ENCODE measurements at regions not wholly inside any gene's neighbourhood (a gene's known extent, or its start where the extent isn't known, plus 50 kb on each side); places are given as distances from the start of the nearest gene placed in this dataset.

DNA sequence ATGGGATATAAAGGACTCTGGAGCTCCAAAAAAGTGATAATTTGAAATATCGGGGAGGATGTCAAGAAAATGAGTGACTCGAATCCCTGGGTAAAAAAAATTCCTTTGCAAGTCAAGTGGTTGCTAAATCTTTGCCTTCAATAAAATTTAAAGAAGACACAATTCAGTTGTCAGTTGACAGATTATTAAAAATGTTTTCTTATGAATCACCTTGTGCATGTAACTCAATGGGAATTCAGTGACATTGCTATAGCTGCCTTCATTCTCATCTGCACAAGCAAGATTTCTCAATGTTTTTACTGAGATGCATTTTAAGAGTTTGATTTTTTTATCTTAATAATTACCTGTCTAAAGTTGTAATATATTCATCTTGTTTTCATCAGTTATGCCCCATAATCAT, 264.0 kb upstream of the IL12A start:
- Mint-ChIP-seq H3K36me3 (ENCODE audit: insufficient read depth, unreplicated experiment) (no peaks in the 10 kb centered on the region), H3K27ac (ENCODE audit: unreplicated experiment) (no peak overlapping the region), H3K27me3 (ENCODE audit: insufficient read depth, unreplicated experiment) (no peaks in the 10 kb centered on the region), H3K4me1 (ENCODE audit: low read depth, unreplicated experiment) (peaks cover 6% of the 10 kb centered on the region), H3K9me3 (ENCODE audit: unreplicated experiment) (no peaks in the 10 kb centered on the region), H3K4me3 (ENCODE audit: unreplicated experiment) (no peak overlapping the region)
- Histone ChIP-seq H3K36me3 (ENCODE audit: control insufficient read depth, insufficient read depth, low read length) (no peaks in the 10 kb centered on the region), H3K4me1 (peaks cover 14% of the 10 kb centered on the region; the same call in 1 of the 2 replicates), H3K27me3 (replicated peaks; ENCODE audit: control insufficient read depth, insufficient read depth, low read length) (no peaks in the 10 kb centered on the region), H3K9me3 (no peaks in the 10 kb centered on the region), H3K4me3 (ENCODE audit: low read depth, low read length) (no peak overlapping the region)
- no peak for DNase-seq
- no TSS peak for BruUV-seq (replicated peaks)
- CTCF ChIA-PET = no interaction called here
- POLR2A ChIA-PET = no interaction called here
- TF ChIP-seq, protein P1, sequence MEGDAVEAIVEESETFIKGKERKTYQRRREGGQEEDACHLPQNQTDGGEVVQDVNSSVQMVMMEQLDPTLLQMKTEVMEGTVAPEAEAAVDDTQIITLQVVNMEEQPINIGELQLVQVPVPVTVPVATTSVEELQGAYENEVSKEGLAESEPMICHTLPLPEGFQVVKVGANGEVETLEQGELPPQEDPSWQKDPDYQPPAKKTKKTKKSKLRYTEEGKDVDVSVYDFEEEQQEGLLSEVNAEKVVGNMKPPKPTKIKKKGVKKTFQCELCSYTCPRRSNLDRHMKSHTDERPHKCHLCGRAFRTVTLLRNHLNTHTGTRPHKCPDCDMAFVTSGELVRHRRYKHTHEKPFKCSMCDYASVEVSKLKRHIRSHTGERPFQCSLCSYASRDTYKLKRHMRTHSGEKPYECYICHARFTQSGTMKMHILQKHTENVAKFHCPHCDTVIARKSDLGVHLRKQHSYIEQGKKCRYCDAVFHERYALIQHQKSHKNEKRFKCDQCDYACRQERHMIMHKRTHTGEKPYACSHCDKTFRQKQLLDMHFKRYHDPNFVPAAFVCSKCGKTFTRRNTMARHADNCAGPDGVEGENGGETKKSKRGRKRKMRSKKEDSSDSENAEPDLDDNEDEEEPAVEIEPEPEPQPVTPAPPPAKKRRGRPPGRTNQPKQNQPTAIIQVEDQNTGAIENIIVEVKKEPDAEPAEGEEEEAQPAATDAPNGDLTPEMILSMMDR (IDR thresholded peaks at IDR 0.05; ENCODE audit: insufficient read depth in 1 of 2, low read depth in 1 of 2, low read length in 1 of 2, severe bottlenecking in 1 of 2, unreplicated experiment in 1 of 2) = no peak
- intact Hi-C loops (cut with micrococcal nuclease; ENCODE audit: unreplicated experiment) = no loop called here

DNA sequence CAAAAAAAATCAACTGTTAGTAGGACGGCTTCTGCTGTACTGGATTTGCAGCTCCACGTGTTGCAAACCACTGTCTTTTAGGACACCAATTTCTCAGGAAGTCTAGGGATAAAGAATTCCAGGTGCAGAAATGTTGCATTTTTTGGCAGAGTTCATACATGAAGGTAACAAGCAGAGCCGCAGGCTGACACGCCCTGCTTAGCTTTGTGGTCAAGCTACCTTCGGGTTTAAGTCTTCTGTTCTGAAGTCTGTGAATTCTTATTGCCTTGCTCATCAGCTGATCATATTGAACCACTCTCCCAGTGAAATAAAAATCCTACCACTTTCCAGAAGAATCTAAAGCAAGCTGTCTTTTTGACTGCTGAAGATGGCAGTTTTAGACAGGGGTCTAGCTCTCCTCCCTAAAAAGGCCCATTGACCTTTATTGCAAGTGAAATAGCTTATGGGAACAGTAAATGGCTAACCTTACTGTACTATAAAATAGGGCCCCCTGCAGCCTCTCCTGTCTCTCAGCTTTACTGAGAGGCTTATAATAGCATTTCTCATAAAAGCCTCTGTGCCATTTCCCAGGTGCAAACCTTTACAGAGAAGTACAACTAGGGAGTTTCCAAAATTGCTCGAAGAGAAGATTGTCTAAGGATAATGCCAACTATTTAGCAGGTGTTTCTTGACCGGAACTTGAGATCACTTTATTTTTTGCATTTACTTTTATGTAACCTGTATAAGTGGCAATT, 262.2 kb upstream of the IL12A start:
- intact Hi-C loops (cut with micrococcal nuclease; ENCODE audit: unreplicated experiment) = no loop called here
- Mint-ChIP-seq H3K27me3 (ENCODE audit: insufficient read depth, unreplicated experiment) (no peaks in the 10 kb centered on the region), H3K36me3 (ENCODE audit: insufficient read depth, unreplicated experiment) (no peaks in the 10 kb centered on the region), H3K27ac (ENCODE audit: unreplicated experiment) (no peak overlapping the region), H3K4me3 (ENCODE audit: unreplicated experiment) (no peak overlapping the region), H3K4me1 (ENCODE audit: low read depth, unreplicated experiment) (peaks cover 10% of the 10 kb centered on the region), H3K9me3 (ENCODE audit: unreplicated experiment) (no peaks in the 10 kb centered on the region)
- no peak for DNase-seq
- Histone ChIP-seq H3K4me1 (peaks cover 10% of the 10 kb centered on the region), H3K4me3 (ENCODE audit: low read depth, low read length) (no peak overlapping the region), H3K27me3 (replicated peaks; ENCODE audit: control insufficient read depth, insufficient read depth, low read length) (no peaks in the 10 kb centered on the region), H3K36me3 (ENCODE audit: control insufficient read depth, insufficient read depth, low read length) (no peaks in the 10 kb centered on the region), H3K9me3 (no peaks in the 10 kb centered on the region)
- ChIA-PET POLR2A (no interaction called here), CTCF (no interaction called here)
- no TSS peak for BruUV-seq (replicated peaks)
- TF ChIP-seq, protein P1 (IDR thresholded peaks at IDR 0.05; ENCODE audit: insufficient read depth in 1 of 2, low read depth in 1 of 2, low read length in 1 of 2, severe bottlenecking in 1 of 2, unreplicated experiment in 1 of 2) = no peak

DNA sequence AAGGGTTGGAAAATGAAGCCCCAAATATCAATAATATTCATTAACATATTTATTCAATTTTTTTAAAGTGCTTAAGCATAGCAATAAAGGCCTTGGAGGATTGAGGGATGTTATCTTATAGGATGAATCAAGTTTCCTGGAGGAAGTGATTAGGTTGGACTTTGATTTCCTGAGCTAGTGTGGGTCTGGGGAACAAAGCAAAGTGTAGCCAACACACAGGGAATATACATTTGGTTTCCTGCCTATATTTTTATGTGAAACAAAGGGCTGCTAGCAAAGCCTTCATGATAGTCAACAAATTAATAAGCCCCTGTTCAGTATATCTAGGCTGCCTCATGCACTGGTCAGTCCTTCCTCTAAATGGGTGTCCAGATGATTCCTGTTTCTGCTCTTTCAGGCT, 261.1 kb upstream of the IL12A start:
- intact Hi-C loops (cut with micrococcal nuclease; ENCODE audit: unreplicated experiment) = no loop called here
- no peaks in the 10 kb centered on the region for H3K27me3 Mint-ChIP-seq (ENCODE audit: insufficient read depth, unreplicated experiment)
- H3K4me1 ChIP-seq = peaks cover 16% of the 10 kb centered on the region
- no peaks in the 10 kb centered on the region for H3K9me3 ChIP-seq
- ChIA-PET CTCF (interaction anchor here (0.6 kb wide), 1 partner anchor 409 kb away, joined by 5 read pairs; no protein-coding TSS in a partner anchor), POLR2A (no interaction called here)
- BruUV-seq (replicated peaks) = no TSS peak
- peaks cover 4% of the 10 kb centered on the region for H3K36me3 Mint-ChIP-seq (ENCODE audit: insufficient read depth, unreplicated experiment)
- no peak overlapping the region for H3K4me3 Mint-ChIP-seq (ENCODE audit: unreplicated experiment)
- H3K27me3 ChIP-seq (replicated peaks; ENCODE audit: control insufficient read depth, insufficient read depth, low read length) = no peaks in the 10 kb centered on the region
- no peaks in the 10 kb centered on the region for H3K36me3 ChIP-seq (ENCODE audit: control insufficient read depth, insufficient read depth, low read length)
- H3K4me3 ChIP-seq (ENCODE audit: low read depth, low read length) = no peak overlapping the region
- TF ChIP-seq, protein P1 (IDR thresholded peaks at IDR 0.05; ENCODE audit: insufficient read depth in 1 of 2, low read depth in 1 of 2, low read length in 1 of 2, severe bottlenecking in 1 of 2, unreplicated experiment in 1 of 2) = no peak
- DNase-seq = no peak
- no peaks in the 10 kb centered on the region for H3K9me3 Mint-ChIP-seq (ENCODE audit: unreplicated experiment)
- H3K4me1 Mint-ChIP-seq (ENCODE audit: low read depth, unreplicated experiment) = peaks cover 14% of the 10 kb centered on the region
- H3K27ac Mint-ChIP-seq (ENCODE audit: unreplicated experiment) = no peak overlapping the region
